COLO668 (cell line): ENCODE measurements at regions not wholly inside any gene's neighbourhood (a gene's known extent, or its start where the extent isn't known, plus 50 kb on each side); places are given as distances from the start of the nearest gene placed in this dataset.

Source experiments
- DNase-seq: peaks from one replicate; lab custom pipeline; 2025; ENCODE audit not compliant: unreplicated experiment; lab: John Stamatoyannopoulos, UW

GRCh38 chr6:18335948-18336347, 51.2 kb upstream of the RNF144B start:
- DNase-seq = no peak

- no peak for DNase-seq
Measured at GRCh38 chr6:18334251-18334650, 52.9 kb upstream of the RNF144B start.

- DNase-seq = no peak
Measured at GRCh38 chr6:18330548-18331081, 56.5 kb upstream of the RNF144B start.

- DNase-seq = no peak
Measured at GRCh38 chr6:18329776-18330175, 57.4 kb upstream of the RNF144B start.

- DNase-seq = no peak
Measured at GRCh38 chr6:18328540-18328939, 58.6 kb upstream of the RNF144B start.

GRCh38 chr6:18328070-18328469, 59.1 kb upstream of the RNF144B start:
- DNase-seq = no peak

GRCh38 chr6:18327626-18328025, 59.5 kb upstream of the RNF144B start:
- DNase-seq = no peak

- no peak for DNase-seq
Measured at GRCh38 chr6:18326980-18327379, 60.2 kb upstream of the RNF144B start.

GRCh38 chr6:18326001-18326400, 61.1 kb upstream of the RNF144B start:
- DNase-seq = no peak

GRCh38 chr6:18324706-18325042, 60.3 kb upstream of the DEK start:
- no peak for DNase-seq

GRCh38 chr6:18323935-18324705, 59.8 kb upstream of the DEK start:
- DNase-seq = peak; percentile 4

GRCh38 chr6:18317850-18318249, 53.5 kb upstream of the DEK start:
- no peak for DNase-seq

GRCh38 chr6:18314317-18314997, 50.1 kb upstream of the DEK start:
- DNase-seq = no peak
